IMR-90 (cell line): ENCODE measurements at regions not wholly inside any gene's neighbourhood (a gene's known extent, or its start where the extent isn't known, plus 50 kb on each side); places are given as distances from the start of the nearest gene placed in this dataset.
A peak's percentile ranks its signal among the peaks of the same experiment; 100 is the strongest.

Source experiments
- BHLHE40 ChIP-seq: fragments of 150-350 bp; IDR thresholded peaks from 2 replicates; pipeline ENCODE4 v1.6.1; 2016; ENCODE audit warnings: mild to moderate bottlenecking, low read depth, low read length
- CTCF ChIP-seq: conservative IDR thresholded peaks from 2 replicates; pipeline ENCODE4 v1.5.1; 2012; ENCODE audit warnings: mild to moderate bottlenecking, low read depth, low read length, improper control_type of control experiment
- FOS ChIP-seq: fragments of 150-350 bp; IDR thresholded peaks from 2 replicates; pipeline ENCODE4 v1.6.1; 2016; ENCODE audit warnings: low read depth, low read length
- MAZ ChIP-seq: IDR thresholded peaks from 2 replicates; pipeline ENCODE4 v1.6.1; 2012; ENCODE audit warnings: low read depth, mild to moderate bottlenecking, low read length, improper control_type of control experiment, moderate library complexity, borderline replicate concordance
- MXI1 ChIP-seq: IDR thresholded peaks from 2 replicates; pipeline ENCODE4 v1.6.1; 2012; ENCODE audit warnings: low read depth, mild to moderate bottlenecking, low read length, moderate library complexity, borderline replicate concordance
- NFE2L2 ChIP-seq: fragments of 150-350 bp; IDR thresholded peaks from 2 replicates; pipeline ENCODE4 v1.6.1; 2016; ENCODE audit warnings: low read depth, mild to moderate bottlenecking, low read length
- POLR2A ChIP-seq: IDR thresholded peaks from 2 replicates; pipeline ENCODE4 v1.6.1; 2012; ENCODE audit warnings: mild to moderate bottlenecking, low read depth, low read length
- RAD21 ChIP-seq: IDR thresholded peaks from 2 replicates; pipeline ENCODE4 v1.6.1; 2012; ENCODE audit warnings: low read length, improper control_type of control experiment
- RCOR1 ChIP-seq: IDR thresholded peaks from 2 replicates; pipeline ENCODE4 v1.6.1; 2012; ENCODE audit warnings: mild to moderate bottlenecking, low read length, improper control_type of control experiment; ENCODE audit not compliant: insufficient replicate concordance
- USF2 ChIP-seq: fragments of 150-350 bp; IDR thresholded peaks from 2 replicates; pipeline ENCODE4 v1.6.1; 2017; ENCODE audit warnings: mild to moderate bottlenecking, antibody characterized with exemption, low read length, low read depth

- no peak for TF ChIP-seq POLR2A
- TF ChIP-seq CTCF: no peak
- no peak for TF ChIP-seq RAD21
- no peak for TF ChIP-seq MXI1
- TF ChIP-seq NFE2L2: no peak
- no peak for TF ChIP-seq USF2
- no peak for TF ChIP-seq MAZ
- TF ChIP-seq RCOR1: no peak
- TF ChIP-seq BHLHE40: peak; percentile 41; the same call in 1 of the 2 replicates
- no peak for TF ChIP-seq FOS
These were observed 221.3 kb upstream of the CTAGE1 start for GRCh38 chr18:22639026-22639463.
